Activated naive CD8-positive, alpha-beta T cell treated with anti-CD3 and anti-CD28 coated beads, Interleukin-2, amount 10 ng/mL, durations not matched to agents 7 days and 5 days (primary cell): ENCODE measurements at regions not wholly inside any gene's neighbourhood (a gene's known extent, or its start where the extent isn't known, plus 50 kb on each side); places are given as distances from the start of the nearest gene placed in this dataset.
"Not testable (repeated sequence)": the region's sequence is repeated elsewhere in the genome, so short reads cannot be mapped to it uniquely, and the experiment has no call there.

Experiments used
- ATAC-seq: fragments of 150-1000 bp; cut with Tn5 transposase; one replicate; pipeline ENCODE4 v1.10.0; 2021; ENCODE audit warnings: low read depth, moderate library complexity
- POLR2A ChIA-PET: fragments of 350-600 bp; sonication (Branson Sonifier 250); formaldehyde crosslinking; loops from one replicate; lab custom pipeline; 2021; ENCODE audit warnings: antibody characterized with exemption; lab: Charles Lee
- DNase-seq: peaks from one replicate; pipeline ENCODE4 v3.0.0; 2021
- H3K27ac Mint-ChIP-seq: one replicate; pipeline ENCODE4 v1.8.0; 2022; ENCODE audit warnings: mild to moderate bottlenecking, mixed read lengths
- H3K27me3 Mint-ChIP-seq: one replicate; pipeline ENCODE4 v1.8.0; 2022; ENCODE audit warnings: mild to moderate bottlenecking, moderate library complexity, mixed read lengths
- H3K36me3 Mint-ChIP-seq: one replicate; pipeline ENCODE4 v1.8.0; 2021; ENCODE audit warnings: mild to moderate bottlenecking, mixed read lengths
- H3K4me1 Mint-ChIP-seq: one replicate; pipeline ENCODE4 v1.8.0; 2021; ENCODE audit warnings: mixed read lengths
- H3K4me3 Mint-ChIP-seq: one replicate; pipeline ENCODE4 v1.8.0; 2022; ENCODE audit warnings: mild to moderate bottlenecking, moderate library complexity, mixed read lengths
- H3K9me3 Mint-ChIP-seq: one replicate; pipeline ENCODE4 v1.8.0; 2021; ENCODE audit warnings: mixed read lengths

GRCh38 chr17:53525590-53525989 lies 297.1 kb upstream of the KIF2B start:
- Mint-ChIP-seq H3K4me1 (no peaks in the 10 kb centered on the region), H3K27me3 (no peaks in the 10 kb centered on the region), H3K4me3 (no peak overlapping the region), H3K27ac (no peak overlapping the region), H3K9me3 (peaks cover 12% of the 10 kb centered on the region), H3K36me3 (no peaks in the 10 kb centered on the region)
- no peak for ATAC-seq
- no peak for DNase-seq
- POLR2A ChIA-PET, result no interaction called here

- Mint-ChIP-seq H3K36me3 (no peaks in the 10 kb centered on the region), H3K4me3 (no peak overlapping the region), H3K27ac (no peak overlapping the region), H3K9me3 (peaks cover 7% of the 10 kb centered on the region), H3K27me3 (no peaks in the 10 kb centered on the region), H3K4me1 (no peaks in the 10 kb centered on the region)
- no peak for ATAC-seq
- POLR2A ChIA-PET, result no interaction called here
- no peak for DNase-seq
These were observed 306.1 kb upstream of the KIF2B start for GRCh38 chr17:53516636-53517035.

GRCh38 chr17:53499277-53499676 lies 323.4 kb upstream of the KIF2B start:
- POLR2A ChIA-PET, result no interaction called here
- H3K36me3 Mint-ChIP-seq, result no peaks in the 10 kb centered on the region
- H3K9me3 Mint-ChIP-seq, result peaks cover 5% of the 10 kb centered on the region
- H3K4me3 Mint-ChIP-seq, result no peak overlapping the region
- no peak overlapping the region for H3K27ac Mint-ChIP-seq
- DNase-seq (no peak), ATAC-seq (no peak)
- no peaks in the 10 kb centered on the region for H3K4me1 Mint-ChIP-seq
- H3K27me3 Mint-ChIP-seq, result no peaks in the 10 kb centered on the region

- Mint-ChIP-seq H3K4me3 (no peak overlapping the region), H3K27ac (no peak overlapping the region), H3K9me3 (peaks cover 3% of the 10 kb centered on the region), H3K27me3 (no peaks in the 10 kb centered on the region), H3K36me3 (no peaks in the 10 kb centered on the region), H3K4me1 (no peaks in the 10 kb centered on the region)
- ATAC-seq (no peak), DNase-seq (no peak)
- POLR2A ChIA-PET, result no interaction called here
These were observed 326.4 kb upstream of the KIF2B start for GRCh38 chr17:53496356-53496755.

GRCh38 chr17:53492532-53492931 lies 330.2 kb upstream of the KIF2B start:
- no peaks in the 10 kb centered on the region for H3K36me3 Mint-ChIP-seq
- H3K27ac Mint-ChIP-seq, result no peak overlapping the region
- no peaks in the 10 kb centered on the region for H3K9me3 Mint-ChIP-seq
- no peaks in the 10 kb centered on the region for H3K27me3 Mint-ChIP-seq
- POLR2A ChIA-PET, result no interaction called here
- no peak for DNase-seq
- H3K4me1 Mint-ChIP-seq, result no peaks in the 10 kb centered on the region
- no peak for ATAC-seq
- H3K4me3 Mint-ChIP-seq, result no peak overlapping the region

GRCh38 chr17:53490447-53490968 lies 332.2 kb upstream of the KIF2B start:
- Mint-ChIP-seq H3K9me3 (no peaks in the 10 kb centered on the region), H3K4me3 (no peak overlapping the region), H3K27me3 (no peaks in the 10 kb centered on the region), H3K27ac (no peak overlapping the region), H3K36me3 (no peaks in the 10 kb centered on the region), H3K4me1 (no peaks in the 10 kb centered on the region)
- no peak for ATAC-seq
- POLR2A ChIA-PET, result no interaction called here
- no peak for DNase-seq

GRCh38 chr17:53483704-53484103 lies 339.0 kb upstream of the KIF2B start:
- no peaks in the 10 kb centered on the region for H3K4me1 Mint-ChIP-seq
- no peak overlapping the region for H3K4me3 Mint-ChIP-seq
- no peak for DNase-seq
- H3K27me3 Mint-ChIP-seq, result no peaks in the 10 kb centered on the region
- H3K27ac Mint-ChIP-seq, result no peak overlapping the region
- peaks cover 2% of the 10 kb centered on the region for H3K9me3 Mint-ChIP-seq
- no peaks in the 10 kb centered on the region for H3K36me3 Mint-ChIP-seq
- POLR2A ChIA-PET, result no interaction called here
- no peak for ATAC-seq

GRCh38 chr17:53475002-53475401 lies 347.7 kb upstream of the KIF2B start:
- H3K4me3 Mint-ChIP-seq, result no peak overlapping the region
- H3K4me1 Mint-ChIP-seq, result no peaks in the 10 kb centered on the region
- ATAC-seq (no peak), DNase-seq (no peak)
- peaks cover 8% of the 10 kb centered on the region for H3K9me3 Mint-ChIP-seq
- H3K27ac Mint-ChIP-seq, result no peak overlapping the region
- H3K27me3 Mint-ChIP-seq, result no peaks in the 10 kb centered on the region
- H3K36me3 Mint-ChIP-seq, result no peaks in the 10 kb centered on the region
- POLR2A ChIA-PET, result no interaction called here

GRCh38 chr17:53472586-53472985 lies 350.1 kb upstream of the KIF2B start:
- H3K9me3 Mint-ChIP-seq, result peaks cover 8% of the 10 kb centered on the region
- POLR2A ChIA-PET, result no interaction called here
- no peaks in the 10 kb centered on the region for H3K4me1 Mint-ChIP-seq
- no peak overlapping the region for H3K4me3 Mint-ChIP-seq
- no peaks in the 10 kb centered on the region for H3K36me3 Mint-ChIP-seq
- H3K27ac Mint-ChIP-seq, result no peak overlapping the region
- H3K27me3 Mint-ChIP-seq, result no peaks in the 10 kb centered on the region
- DNase-seq (no peak), ATAC-seq (no peak)

- Mint-ChIP-seq H3K9me3 (peaks cover 8% of the 10 kb centered on the region), H3K4me3 (no peak overlapping the region), H3K36me3 (no peaks in the 10 kb centered on the region), H3K27me3 (no peaks in the 10 kb centered on the region), H3K27ac (no peak overlapping the region), H3K4me1 (no peaks in the 10 kb centered on the region)
- ATAC-seq (no peak), DNase-seq (no peak)
- POLR2A ChIA-PET, result no interaction called here
These were observed 351.2 kb upstream of the KIF2B start for GRCh38 chr17:53471514-53471913.

GRCh38 chr17:53470626-53471025 lies 352.1 kb upstream of the KIF2B start:
- peaks cover 4% of the 10 kb centered on the region for H3K9me3 Mint-ChIP-seq
- H3K27ac Mint-ChIP-seq, result no peak overlapping the region
- H3K27me3 Mint-ChIP-seq, result no peaks in the 10 kb centered on the region
- H3K4me3 Mint-ChIP-seq, result no peak overlapping the region
- ATAC-seq (no peak), DNase-seq (no peak)
- POLR2A ChIA-PET, result no interaction called here
- H3K36me3 Mint-ChIP-seq, result no peaks in the 10 kb centered on the region
- no peaks in the 10 kb centered on the region for H3K4me1 Mint-ChIP-seq

GRCh38 chr17:53466733-53467132 lies 356.0 kb upstream of the KIF2B start:
- H3K27me3 Mint-ChIP-seq, result no peaks in the 10 kb centered on the region
- H3K36me3 Mint-ChIP-seq, result no peaks in the 10 kb centered on the region
- ATAC-seq (no peak), DNase-seq (no peak)
- H3K9me3 Mint-ChIP-seq, result peaks cover 5% of the 10 kb centered on the region
- H3K4me3 Mint-ChIP-seq, result no peak overlapping the region
- H3K27ac Mint-ChIP-seq, result no peak overlapping the region
- POLR2A ChIA-PET, result no interaction called here
- no peaks in the 10 kb centered on the region for H3K4me1 Mint-ChIP-seq

- H3K27ac Mint-ChIP-seq, POLR2A ChIA-PET, DNase-seq, H3K36me3 Mint-ChIP-seq, H3K9me3 Mint-ChIP-seq, ATAC-seq, H3K27me3 Mint-ChIP-seq, H3K4me3 Mint-ChIP-seq, H3K4me1 Mint-ChIP-seq: not testable (repeated sequence)
These were observed 358.3 kb upstream of the KIF2B start for GRCh38 chr17:53464396-53464795.

- DNase-seq (no peak), ATAC-seq (no peak)
- Mint-ChIP-seq H3K27ac (no peak overlapping the region), H3K9me3 (peaks cover 4% of the 10 kb centered on the region), H3K4me3 (no peak overlapping the region), H3K36me3 (no peaks in the 10 kb centered on the region), H3K4me1 (no peaks in the 10 kb centered on the region), H3K27me3 (no peaks in the 10 kb centered on the region)
- POLR2A ChIA-PET, result no interaction called here
These were observed 359.4 kb upstream of the KIF2B start for GRCh38 chr17:53463363-53463762.

- POLR2A ChIA-PET, result no interaction called here
- Mint-ChIP-seq H3K4me1 (no peaks in the 10 kb centered on the region), H3K27me3 (no peaks in the 10 kb centered on the region), H3K4me3 (no peak overlapping the region), H3K9me3 (peaks cover 3% of the 10 kb centered on the region), H3K27ac (no peak overlapping the region), H3K36me3 (no peaks in the 10 kb centered on the region)
- ATAC-seq (no peak), DNase-seq (no peak)
These were observed 360.3 kb upstream of the KIF2B start for GRCh38 chr17:53462393-53462811.
